HepG2 (cell line): ENCODE measurements at regions not wholly inside any gene's neighbourhood (a gene's known extent, or its start where the extent isn't known, plus 50 kb on each side); places are given as distances from the start of the nearest gene placed in this dataset.

Experiments
- EZH2 ChIP-seq: conservative IDR thresholded peaks from 2 replicates; pipeline ENCODE4 v1.6.1; 2012; ENCODE audit warnings: mild to moderate bottlenecking, low read depth, low read length, moderate library complexity
- GABPA ChIP-seq, 2 experiments: IDR thresholded peaks; 2 replicates each; pipeline ENCODE4 v1.6.1; 2011 to 2016; ENCODE audit warnings: low read depth in 2 of 2, low read length in 1 of 2, missing biosample characterization in 1 of 2, missing genetic modification characterization in 1 of 2
- KMT2B ChIP-seq: IDR thresholded peaks from 2 replicates; pipeline ENCODE4 v1.6.1; 2016; ENCODE audit warnings: missing genetic modification reagents, missing compliant biosample characterization
- XRCC5 ChIP-seq: fragments of 200-400 bp; formaldehyde crosslinking; optimal IDR thresholded peaks from 2 replicates; pipeline ENCODE3; 2017; ENCODE audit warnings: mild to moderate bottlenecking, low read length
- ZBTB21 ChIP-seq: sonication (generic); formaldehyde crosslinking; IDR thresholded peaks from 2 replicates; pipeline ENCODE4 v1.4.0; 2020; ENCODE audit warnings: missing genetic modification reagents
- ZNF777 ChIP-seq: sonication (generic); formaldehyde crosslinking; IDR thresholded peaks from 2 replicates; pipeline ENCODE4 v1.4.0; 2020; ENCODE audit warnings: missing genetic modification reagents
- TF ChIP-seq, protein P1 (sequence below): sonication (generic); formaldehyde crosslinking; IDR thresholded peaks from 2 replicates; pipeline ENCODE4 v1.5.1; 2020; ENCODE audit warnings: mild to moderate bottlenecking, missing genetic modification reagents
- TF ChIP-seq, protein P2 (sequence below): IDR thresholded peaks from 2 replicates; pipeline ENCODE4 v1.4.0; 2020; ENCODE audit warnings: mild to moderate bottlenecking, missing genetic modification reagents

DNA sequence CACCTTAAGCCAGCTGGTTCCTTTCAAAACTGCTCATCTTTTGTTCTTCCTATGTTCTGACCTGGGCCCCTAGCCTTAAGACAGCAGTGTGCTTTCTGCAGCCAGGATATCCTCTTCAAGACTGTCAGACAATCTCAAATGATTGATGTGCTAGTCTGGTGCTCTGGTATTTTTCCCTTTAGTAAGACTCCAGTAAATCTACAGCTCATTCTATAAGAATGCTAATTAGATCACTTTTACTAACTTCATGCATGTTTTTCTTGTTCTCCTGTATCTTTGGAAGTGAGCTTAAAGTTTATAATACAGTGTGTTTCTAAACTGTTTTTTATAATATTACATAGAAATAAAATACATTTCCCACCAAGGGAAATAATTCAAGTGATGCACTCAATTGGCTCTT is 220.9 kb upstream of the NANOGP8 start (continued):
- TF ChIP-seq, protein P1, sequence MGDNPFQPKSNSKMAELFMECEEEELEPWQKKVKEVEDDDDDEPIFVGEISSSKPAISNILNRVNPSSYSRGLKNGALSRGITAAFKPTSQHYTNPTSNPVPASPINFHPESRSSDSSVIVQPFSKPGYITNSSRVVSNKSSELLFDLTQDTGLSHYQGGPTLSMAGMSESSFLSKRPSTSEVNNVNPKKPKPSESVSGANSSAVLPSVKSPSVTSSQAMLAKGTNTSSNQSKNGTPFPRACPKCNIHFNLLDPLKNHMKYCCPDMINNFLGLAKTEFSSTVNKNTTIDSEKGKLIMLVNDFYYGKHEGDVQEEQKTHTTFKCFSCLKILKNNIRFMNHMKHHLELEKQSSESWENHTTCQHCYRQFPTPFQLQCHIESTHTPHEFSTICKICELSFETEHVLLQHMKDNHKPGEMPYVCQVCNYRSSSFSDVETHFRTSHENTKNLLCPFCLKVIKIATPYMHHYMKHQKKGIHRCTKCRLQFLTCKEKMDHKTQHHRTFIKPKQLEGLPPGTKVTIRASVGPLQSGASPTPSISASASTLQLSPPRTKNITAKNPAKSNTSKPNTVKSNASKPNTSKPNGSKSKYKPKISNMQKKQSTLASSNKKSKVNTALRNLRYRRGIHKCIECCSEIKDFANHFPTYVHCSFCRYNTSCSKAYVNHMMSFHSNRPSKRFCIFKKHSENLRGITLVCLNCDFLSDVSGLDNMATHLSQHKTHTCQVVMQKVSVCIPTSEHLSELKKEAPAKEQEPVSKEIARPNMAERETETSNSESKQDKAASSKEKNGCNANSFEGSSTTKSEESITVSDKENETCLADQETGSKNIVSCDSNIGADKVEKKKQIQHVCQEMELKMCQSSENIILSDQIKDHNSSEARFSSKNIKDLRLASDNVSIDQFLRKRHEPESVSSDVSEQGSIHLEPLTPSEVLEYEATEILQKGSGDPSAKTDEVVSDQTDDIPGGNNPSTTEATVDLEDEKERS (CRISPR knock-in tag), result no peak
- TF ChIP-seq, protein P2, sequence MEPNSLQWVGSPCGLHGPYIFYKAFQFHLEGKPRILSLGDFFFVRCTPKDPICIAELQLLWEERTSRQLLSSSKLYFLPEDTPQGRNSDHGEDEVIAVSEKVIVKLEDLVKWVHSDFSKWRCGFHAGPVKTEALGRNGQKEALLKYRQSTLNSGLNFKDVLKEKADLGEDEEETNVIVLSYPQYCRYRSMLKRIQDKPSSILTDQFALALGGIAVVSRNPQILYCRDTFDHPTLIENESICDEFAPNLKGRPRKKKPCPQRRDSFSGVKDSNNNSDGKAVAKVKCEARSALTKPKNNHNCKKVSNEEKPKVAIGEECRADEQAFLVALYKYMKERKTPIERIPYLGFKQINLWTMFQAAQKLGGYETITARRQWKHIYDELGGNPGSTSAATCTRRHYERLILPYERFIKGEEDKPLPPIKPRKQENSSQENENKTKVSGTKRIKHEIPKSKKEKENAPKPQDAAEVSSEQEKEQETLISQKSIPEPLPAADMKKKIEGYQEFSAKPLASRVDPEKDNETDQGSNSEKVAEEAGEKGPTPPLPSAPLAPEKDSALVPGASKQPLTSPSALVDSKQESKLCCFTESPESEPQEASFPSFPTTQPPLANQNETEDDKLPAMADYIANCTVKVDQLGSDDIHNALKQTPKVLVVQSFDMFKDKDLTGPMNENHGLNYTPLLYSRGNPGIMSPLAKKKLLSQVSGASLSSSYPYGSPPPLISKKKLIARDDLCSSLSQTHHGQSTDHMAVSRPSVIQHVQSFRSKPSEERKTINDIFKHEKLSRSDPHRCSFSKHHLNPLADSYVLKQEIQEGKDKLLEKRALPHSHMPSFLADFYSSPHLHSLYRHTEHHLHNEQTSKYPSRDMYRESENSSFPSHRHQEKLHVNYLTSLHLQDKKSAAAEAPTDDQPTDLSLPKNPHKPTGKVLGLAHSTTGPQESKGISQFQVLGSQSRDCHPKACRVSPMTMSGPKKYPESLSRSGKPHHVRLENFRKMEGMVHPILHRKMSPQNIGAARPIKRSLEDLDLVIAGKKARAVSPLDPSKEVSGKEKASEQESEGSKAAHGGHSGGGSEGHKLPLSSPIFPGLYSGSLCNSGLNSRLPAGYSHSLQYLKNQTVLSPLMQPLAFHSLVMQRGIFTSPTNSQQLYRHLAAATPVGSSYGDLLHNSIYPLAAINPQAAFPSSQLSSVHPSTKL (CRISPR knock-in tag), result no peak
- TF ChIP-seq KMT2B, result no peak
- no peak for TF ChIP-seq XRCC5
- no peak for TF ChIP-seq ZBTB21 (CRISPR knock-in tag)
- TF ChIP-seq ZNF777, result no peak
- no peak for TF ChIP-seq EZH2
- TF ChIP-seq GABPA (IDR thresholded peaks at IDR 0.05; ENCODE audit: low read depth, low read length), result no peak
- TF ChIP-seq GABPA (CRISPR knock-in tag; IDR thresholded peaks at IDR 0.05; ENCODE audit: low read depth), result no peak
